IMR-90 (cell line): ENCODE measurements at regions not wholly inside any gene's neighbourhood (a gene's known extent, or its start where the extent isn't known, plus 50 kb on each side); places are given as distances from the start of the nearest gene placed in this dataset.

Experiments used
- CTCF ChIP-seq: conservative IDR thresholded peaks from 2 replicates; pipeline ENCODE4 v1.5.1; 2012; ENCODE audit warnings: mild to moderate bottlenecking, low read depth, low read length, improper control_type of control experiment
- POLR2A ChIP-seq: IDR thresholded peaks from 2 replicates; pipeline ENCODE4 v1.6.1; 2012; ENCODE audit warnings: mild to moderate bottlenecking, low read depth, low read length
- RFX5 ChIP-seq: IDR thresholded peaks from 2 replicates; pipeline ENCODE4 v1.8.0; 2012; ENCODE audit warnings: low read depth, mild to moderate bottlenecking, low read length, moderate library complexity

GRCh38 chr5:66378407-66378806, 217.8 kb upstream of the MAST4 start:
- TF ChIP-seq RFX5: no peak
- no peak for TF ChIP-seq CTCF
- TF ChIP-seq POLR2A: no peak
